ENCODE measurements at regions not wholly inside any gene's neighbourhood (a gene's known extent, or its start where the extent isn't known, plus 50 kb on each side); places are given as distances from the start of the nearest gene placed in this dataset.
"Not testable (repeated sequence)": the region's sequence is repeated elsewhere in the genome, so short reads cannot be mapped to it uniquely, and the experiment has no call there.

DNA sequence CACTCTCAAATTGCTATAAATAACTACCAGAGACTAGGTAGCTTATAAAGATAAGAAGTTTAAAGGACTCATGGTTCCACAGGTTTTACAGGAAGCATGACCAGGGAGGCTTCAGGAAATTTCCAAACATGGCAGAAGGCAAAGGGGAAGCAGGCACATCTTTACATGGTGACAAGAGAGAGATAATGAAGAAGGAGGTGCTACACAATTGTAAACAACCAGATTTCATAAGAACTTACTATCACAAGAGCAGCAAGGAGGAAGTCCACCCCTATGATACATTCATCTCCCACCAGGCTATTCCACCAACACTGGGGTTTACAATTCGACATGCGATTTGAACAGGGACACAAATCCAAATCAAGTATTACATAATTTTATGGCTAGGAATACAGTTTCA is 257.7 kb downstream of the BTG1 start:
- intact Hi-C loops (cut with DNase I) = no loop called here
- ATAC-seq (no peak), DNase-seq (ENCODE audit: missing footprints) (no peak)

DNA sequence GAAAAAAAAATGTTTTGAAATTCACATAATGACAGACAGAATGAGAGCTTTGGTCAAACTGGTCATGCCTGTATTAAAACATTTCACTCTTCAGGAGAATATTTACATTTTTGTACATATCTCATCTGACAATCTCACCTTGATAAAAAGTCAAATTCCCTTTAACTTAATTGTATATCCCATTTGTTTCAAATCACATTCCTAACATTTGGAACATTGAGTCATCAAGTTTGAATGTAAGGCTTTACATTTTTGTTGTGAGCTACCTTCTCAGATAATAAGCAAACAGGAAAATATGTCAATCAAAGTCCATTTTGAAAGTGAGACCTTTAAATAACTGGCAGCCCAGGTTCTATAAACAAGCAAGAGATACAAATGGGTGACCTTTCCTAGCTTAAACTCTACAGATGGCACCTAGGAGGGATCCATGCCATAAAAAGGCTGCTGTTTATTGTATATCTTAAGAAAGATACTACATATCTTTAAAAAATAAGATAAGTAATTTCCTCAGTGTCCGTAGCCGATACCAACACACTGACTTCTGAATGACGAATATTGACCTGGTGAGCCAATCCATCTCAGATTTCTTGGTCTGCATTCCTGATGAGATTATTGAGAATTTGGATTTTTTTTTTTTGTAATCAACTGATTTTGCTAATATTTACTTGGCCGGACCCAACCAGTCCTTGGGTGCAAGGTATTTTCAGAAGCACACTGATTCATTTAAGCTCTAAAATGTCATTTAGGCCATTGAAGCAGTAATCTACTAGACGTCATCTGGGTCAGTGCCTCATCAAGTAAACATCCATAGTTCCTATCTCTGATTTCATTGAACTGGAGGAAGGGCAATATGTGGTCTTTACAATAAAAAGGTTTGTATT is 259.6 kb downstream of the BTG1 start:
- no peak for DNase-seq (ENCODE audit: missing footprints)
- no peak for ATAC-seq
- intact Hi-C loops (cut with DNase I) = no loop called here

DNA sequence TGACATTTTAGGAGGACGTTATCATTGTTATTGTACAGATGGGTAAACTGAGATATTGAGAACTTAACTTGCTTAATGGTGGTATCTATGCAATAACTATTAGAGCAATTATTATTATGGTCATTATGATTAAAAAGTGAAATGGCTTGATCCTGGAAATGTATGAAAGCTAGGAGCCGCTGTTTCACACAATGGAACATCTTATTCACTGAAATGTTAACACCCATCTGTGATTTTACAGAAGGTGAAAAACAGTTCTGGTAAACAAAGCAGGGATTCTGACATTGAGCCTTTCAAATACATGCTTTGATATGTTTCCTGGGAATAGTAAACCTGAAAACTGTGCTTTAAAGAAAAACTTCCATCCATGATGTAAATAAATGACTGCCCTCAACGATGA is 261.4 kb downstream of the BTG1 start:
- intact Hi-C loops (cut with DNase I) = no loop called here
- no peak for ATAC-seq

DNA sequence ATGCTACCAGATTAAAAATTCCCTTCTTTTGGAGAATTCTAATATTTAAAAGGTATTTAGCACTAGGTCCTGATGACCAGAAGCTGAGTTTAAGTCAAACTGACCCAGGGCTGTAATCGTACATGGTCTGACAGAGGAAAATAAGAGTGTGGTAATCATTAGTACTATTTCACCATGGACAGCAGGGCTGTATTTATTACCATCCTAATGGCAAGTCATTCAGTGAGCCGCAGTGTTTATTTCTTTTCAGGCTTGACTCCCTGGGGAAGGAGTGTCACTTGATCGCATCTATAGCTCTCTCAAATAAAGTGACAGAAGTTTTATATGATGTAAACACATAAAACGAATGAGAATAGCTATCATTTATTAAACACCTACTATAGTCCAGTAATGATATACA is 261.8 kb downstream of the BTG1 start:
- DNase-seq (ENCODE audit: missing footprints) = no peak
- intact Hi-C loops (cut with DNase I) = no loop called here
- no peak for ATAC-seq

More for the DNA sequence above, 261.4 kb downstream of the BTG1 start:
- DNase-seq (ENCODE audit: missing footprints) = no peak

DNA sequence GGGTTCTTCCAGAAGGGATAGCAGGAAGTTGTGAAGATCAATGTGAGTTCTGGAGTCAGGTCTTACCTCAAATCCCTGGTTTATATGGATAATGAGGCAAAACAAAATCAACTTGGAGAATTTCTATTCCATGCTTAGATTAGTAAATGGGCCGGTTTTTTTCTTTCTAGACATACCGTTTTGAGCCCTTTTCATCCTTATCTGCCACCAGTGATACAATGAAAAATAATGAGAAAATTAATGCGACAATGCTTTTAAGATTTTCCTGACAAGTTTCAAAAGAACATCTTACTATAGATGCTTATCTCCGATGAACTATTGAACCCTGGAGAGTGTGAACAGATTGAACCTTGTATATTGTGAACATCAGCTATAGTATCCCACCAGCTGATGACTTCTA is 262.7 kb downstream of the BTG1 start:
- no peak for ATAC-seq
- intact Hi-C loops (cut with DNase I) = no loop called here

DNA sequence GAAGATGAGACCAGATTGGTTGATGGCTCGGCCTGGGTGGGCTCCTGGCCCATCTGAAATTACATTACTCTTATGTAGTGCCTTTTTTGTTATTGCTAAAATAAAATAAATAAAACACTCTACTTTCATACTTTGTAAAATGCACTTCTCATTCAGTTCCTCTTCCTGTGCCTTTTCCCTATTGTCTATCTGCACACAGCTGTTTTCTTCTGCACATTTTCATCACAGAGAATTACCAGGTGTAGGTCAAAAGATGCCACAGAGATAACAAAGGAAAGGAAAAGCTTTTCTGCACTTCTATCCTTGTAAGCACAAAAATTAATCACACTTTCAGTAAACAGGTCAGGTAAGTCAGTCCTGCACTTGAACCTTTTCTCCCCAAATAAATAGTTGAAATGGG is 265.1 kb downstream of the BTG1 start:
- DNase-seq (ENCODE audit: missing footprints) (no peak), ATAC-seq (no peak)
- intact Hi-C loops (cut with DNase I) = no loop called here

More for the DNA sequence above, 262.7 kb downstream of the BTG1 start:
- DNase-seq (ENCODE audit: missing footprints) = no peak

DNA sequence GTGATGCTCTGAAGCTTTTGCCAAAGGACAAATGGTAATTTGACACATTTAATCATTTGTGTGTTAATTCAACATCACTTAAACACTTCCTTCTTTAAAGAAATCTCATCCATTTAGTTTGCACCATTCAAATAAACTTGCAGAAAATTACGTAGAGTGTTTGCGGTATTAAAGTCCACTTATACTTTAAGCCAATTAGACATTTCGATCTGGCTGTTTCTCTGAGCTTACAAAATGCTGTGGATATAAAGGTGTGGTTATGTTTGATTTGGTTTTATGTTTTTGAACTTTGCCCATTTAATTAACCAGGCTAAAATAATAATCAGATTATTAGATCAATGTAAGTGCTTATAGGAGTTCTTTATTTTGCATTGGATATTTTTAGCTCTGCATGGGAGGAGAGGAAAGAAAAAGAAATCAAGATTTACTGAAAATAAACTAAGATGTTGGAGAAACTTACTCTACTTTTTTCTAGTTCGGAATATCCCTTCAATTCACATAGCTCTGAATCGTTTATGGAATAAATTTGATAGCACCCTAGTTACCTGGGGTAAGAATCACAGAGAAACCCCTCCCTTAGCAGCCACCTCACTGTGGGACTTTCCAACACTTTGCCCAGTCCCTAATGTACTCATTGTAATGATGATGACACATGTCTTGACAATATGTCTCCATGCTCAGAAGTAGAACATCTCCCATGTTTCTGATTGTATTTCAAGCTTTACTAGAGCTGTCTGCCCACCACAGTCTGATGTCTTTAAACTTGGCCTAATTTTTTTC is 268.0 kb downstream of the BTG1 start:
- no peak for DNase-seq (ENCODE audit: missing footprints)
- intact Hi-C loops (cut with DNase I) = no loop called here
- ATAC-seq = no peak

DNA sequence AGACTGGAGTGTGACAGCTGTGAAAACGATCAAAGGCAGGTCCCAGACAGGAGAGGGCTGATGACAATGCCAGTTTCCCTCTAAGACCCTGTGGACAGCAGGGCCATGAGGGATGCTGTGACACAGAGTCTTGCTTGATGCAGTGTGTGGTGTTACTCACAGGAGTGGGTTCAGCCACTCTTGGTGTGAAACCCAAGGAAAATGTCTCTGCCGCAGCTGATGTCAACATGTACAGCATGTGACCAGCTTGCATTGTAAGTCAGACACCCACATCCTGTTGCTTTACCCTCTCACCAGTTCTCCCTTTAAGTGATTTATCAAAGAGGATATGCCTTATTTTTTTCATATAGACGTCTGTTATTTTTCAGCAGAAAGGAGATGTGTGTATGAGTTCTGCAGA is 268.6 kb downstream of the BTG1 start:
- ATAC-seq (peak; percentile 52), DNase-seq (ENCODE audit: missing footprints) (peak; percentile 66)
- intact Hi-C loops (cut with DNase I) = no loop called here

DNA sequence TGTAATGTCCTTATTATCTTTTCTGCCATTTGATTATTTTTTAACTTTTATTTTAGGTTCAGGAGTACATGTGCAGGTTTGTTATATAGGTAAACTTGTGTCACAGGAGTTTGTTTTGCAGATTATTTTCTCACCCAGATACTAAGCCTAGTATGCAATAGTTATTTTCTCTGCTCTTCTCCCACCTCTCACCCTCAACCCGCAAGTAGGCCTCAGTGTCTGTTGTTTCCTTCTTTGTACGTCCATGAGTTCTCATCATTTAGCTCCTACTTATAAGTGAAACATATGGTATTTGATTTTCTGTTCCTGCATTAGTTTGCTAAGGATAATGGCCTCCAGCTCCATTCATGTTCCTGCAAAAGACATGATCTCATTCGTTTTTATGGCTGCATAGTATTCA is 270.0 kb downstream of the BTG1 start:
- DNase-seq (ENCODE audit: missing footprints); intact Hi-C loops (cut with DNase I); ATAC-seq: not testable (repeated sequence)

DNA sequence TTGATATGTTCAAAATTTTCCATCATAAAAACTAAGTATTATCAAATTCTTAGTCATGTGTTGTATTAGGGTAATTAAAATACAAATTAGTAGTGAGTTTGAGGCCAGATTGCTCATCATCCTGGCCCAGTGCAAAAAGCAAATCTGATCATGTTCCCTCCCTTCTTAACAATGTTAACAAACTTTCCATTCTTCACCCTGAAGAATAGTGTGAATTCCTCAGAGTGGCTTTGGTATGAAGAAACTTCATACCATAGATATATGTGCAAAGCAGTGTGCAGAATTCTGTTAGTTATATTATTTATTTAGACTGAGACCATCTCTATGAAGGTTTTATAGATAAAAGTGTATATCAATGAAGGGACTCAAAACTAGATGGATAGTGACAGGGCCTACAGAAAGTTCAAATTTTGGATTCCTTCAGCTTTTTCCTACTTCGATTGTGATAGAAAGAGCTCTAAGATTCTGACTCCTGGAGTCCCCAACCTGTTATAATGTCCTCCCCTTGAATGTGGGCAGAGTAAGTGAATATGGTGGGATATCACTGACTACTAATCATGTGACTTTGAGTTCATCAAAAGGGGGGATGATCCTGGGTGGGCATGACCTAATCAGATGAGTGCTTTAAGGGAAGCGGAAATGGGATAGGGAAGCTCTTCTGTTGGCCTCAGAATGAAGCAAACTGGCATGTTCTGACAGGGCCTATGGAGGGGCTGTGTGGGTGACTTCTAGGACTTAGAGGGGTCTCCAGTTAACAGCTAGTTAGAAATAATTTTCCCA is 271.4 kb downstream of the BTG1 start:
- intact Hi-C loops (cut with DNase I) = no loop called here
- DNase-seq (ENCODE audit: missing footprints) (no peak), ATAC-seq (no peak)

DNA sequence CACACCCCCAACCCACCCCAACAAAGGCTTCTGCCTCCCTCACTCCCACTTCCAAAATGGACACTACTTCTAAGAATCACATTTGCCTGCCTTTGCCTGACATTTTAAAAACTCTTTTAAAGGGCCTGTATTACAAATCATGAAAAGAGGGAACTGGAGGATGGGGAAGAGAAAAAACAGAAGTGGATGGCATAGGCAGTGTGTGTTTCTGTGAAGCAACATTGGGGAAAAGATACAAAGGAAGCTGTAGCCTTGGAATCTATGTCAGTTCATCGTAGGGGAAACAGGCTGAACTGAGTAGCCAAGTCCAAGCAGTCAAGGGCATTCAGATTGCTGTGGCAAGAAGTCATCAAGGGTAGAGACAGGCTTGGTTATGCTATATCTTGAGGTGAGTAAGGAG is 273.9 kb downstream of the BTG1 start:
- intact Hi-C loops (cut with DNase I) = no loop called here
- DNase-seq (ENCODE audit: missing footprints) = no peak
- peak; percentile 52 for ATAC-seq

DNA sequence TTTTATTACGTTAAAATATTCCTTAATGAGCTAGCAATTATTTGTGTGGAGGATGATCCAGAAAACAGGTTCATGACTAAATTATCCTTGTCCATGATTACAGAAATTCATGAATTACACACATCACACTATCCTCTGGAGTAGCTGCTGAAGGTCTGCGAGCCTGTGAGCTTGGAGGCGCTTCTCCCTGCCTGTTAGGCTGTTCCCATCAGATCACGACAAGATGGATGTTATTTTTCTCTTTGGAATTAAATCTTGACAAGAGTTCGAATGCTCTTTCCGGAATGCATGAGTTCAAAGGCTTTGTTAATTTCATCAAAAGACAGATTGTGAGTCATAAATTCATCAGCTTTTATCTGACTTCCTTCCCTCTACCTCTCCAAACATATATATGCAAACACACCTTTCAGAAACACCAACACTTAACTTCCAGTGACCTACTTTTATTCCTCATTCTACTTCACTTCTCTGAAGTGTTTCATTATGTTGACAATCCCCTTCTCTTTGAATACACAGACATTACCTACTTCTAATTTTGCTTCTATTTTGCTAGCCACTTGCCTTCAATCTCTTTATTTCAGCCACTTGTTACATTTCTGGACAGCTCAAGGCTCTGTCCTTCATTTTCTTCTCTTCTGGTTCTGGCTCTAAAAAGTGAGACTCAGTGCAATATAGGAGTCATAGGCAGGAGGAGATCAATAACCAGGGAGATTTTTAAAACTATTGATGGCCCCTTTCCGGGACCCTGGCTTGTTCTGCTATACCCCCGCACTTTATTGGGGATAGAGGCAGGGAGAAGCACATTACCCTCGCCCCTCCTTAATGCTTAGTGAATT is 274.6 kb downstream of the BTG1 start:
- DNase-seq (ENCODE audit: missing footprints) (no peak), ATAC-seq (no peak)
- intact Hi-C loops (cut with DNase I) = no loop called here

DNA sequence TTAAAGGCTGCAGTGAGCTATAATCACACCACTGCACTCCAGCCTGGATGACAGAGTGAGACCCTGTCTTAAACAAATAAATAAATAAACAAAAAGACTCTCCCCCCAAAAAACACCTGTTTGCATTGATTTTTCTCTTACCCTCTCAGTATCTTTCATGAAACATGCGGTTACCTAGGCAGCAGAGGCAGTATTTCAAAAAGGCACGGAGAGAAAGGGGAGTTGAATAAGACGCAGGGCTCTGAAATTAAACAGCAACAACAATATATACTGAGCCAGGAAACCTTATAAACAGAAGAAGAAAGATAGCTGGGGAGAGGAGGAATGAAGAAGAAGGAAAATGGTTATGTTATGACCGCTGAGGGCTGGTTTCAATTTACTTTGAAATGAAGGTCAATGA is 277.6 kb downstream of the BTG1 start:
- ATAC-seq (no peak), DNase-seq (ENCODE audit: missing footprints) (no peak)
- intact Hi-C loops (cut with DNase I) = no loop called here

DNA sequence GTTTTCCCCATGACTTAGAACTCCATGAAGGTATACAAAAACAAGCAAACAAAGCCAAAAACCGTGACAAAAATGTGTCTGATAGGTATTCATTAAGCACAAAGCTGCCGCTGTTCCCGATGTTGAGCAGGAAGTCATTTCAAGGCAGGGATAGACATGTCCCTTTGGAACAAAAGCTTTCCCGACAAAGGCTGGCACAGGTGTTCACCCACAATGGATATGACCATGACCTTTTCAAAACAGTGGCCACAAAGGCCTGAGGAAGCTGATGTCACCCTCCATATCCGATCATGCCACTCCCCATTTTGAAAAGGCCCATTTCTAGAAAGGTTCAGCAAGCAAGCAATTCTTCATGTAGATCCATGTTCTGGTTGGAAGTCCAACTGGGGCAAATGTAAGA is 279.1 kb downstream of the BTG1 start:
- intact Hi-C loops (cut with DNase I) = no loop called here
- DNase-seq (ENCODE audit: missing footprints) = no peak
- no peak for ATAC-seq

DNA sequence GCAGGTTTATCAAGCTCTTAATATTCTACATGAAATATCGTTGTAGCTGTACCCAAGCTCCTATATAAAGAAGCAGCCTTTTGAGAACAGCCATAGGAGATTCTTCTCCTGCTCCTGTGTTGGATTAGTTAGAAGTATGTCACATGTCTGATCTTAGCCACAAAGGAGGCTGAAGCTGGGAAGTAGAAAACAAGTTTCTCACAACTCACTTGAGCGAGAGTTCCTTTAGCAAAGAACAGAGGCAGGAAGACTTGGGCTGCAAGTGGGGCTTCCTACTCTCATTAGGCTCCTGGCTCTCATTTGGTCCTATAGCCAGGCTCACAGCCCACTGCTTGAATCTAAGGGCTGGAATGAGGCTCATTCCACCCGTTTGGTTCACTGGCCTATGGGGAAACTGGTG is 281.9 kb downstream of the BTG1 start:
- DNase-seq (ENCODE audit: missing footprints) (no peak), ATAC-seq (no peak)
- intact Hi-C loops (cut with DNase I) = no loop called here

DNA sequence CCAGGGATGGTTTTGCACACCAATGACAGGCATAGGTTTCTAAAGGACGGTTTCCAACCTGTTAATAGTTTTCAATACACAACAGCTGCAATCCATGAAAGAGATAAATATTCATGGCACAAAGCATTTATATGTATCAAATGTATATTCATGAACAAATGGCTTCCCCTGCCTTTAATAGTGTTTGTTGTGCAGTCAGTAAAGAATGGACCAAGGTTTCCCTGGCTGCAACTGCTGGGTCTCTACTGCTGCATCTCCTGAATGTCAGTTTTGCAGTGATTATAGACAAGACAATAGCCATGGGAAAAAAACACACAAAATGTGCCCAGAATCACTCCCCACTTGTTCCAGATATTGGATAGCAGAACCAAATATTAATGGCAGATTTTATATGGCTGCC is 284.1 kb downstream of the BTG1 start:
- ATAC-seq (no peak), DNase-seq (ENCODE audit: missing footprints) (no peak)
- intact Hi-C loops (cut with DNase I) = no loop called here

DNA sequence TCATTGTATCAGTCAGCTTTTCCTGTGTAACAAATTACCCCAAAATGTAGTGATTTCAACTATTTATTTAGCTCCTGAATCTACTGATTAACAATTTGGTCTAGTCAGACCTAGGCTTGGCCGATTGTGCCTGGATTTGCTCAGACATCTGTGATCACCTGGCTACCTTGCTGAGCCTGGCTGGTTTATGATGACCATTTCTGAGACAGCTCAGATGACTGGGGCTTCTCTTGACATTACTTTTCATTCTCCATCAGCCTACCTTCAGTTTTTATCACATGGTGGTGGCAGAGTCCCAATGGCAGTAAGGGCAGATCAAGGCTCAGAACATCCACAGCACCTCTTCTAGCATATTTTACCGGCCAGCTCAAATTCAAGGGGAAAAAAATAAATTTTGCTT is 286.3 kb downstream of the BTG1 start:
- DNase-seq (ENCODE audit: missing footprints) = no peak
- intact Hi-C loops (cut with DNase I) = no loop called here
- ATAC-seq = no peak

DNA sequence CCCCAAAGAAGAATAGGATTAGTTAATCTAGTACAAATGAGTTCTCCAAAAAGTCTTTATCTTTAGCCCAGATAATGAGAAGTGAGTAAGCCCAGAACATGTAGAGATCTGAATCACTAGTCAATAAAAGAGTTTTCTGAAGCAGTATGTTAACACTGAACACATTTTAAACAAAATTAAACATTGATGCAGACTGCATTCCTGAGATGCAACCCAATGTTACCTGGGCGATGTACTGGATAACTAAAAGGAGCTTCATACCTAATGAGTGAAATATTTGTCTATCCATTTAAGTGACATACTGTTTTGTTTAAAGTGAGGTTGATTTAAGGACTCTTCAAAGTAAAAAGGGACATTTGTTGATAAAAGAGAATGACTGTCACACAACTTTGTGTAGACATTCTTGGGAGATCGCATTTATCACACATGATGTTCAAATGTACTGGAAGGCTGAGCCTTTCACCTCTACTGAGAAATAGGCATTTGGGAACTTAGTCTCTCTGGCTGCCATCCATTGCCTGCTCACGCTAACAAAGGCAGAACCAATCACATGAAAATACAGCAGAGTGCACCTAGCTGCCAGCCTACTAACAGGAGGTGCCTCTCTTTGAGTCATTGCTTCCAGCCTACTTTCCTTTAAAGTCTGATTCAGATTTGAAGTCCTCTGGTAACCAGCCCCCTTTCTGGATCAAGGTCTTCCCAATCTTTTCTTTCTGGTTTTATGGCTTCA is 287.7 kb downstream of the BTG1 start:
- DNase-seq (ENCODE audit: missing footprints) (no peak), ATAC-seq (no peak)
- intact Hi-C loops (cut with DNase I) = no loop called here
